ENCODE measurements at regions not wholly inside any gene's neighbourhood (a gene's known extent, or its start where the extent isn't known, plus 50 kb on each side); places are given as distances from the start of the nearest gene placed in this dataset.
A peak's percentile ranks its signal among the peaks of the same experiment; 100 is the strongest.

GRCh38 chr12:78448692-78449091, 415.9 kb upstream of the SYT1 start:
- H3K9me3 ChIP-seq (replicated peaks; ENCODE audit: low read length), result no peaks in the 10 kb centered on the region
- H3K27me3 ChIP-seq (ENCODE audit: control insufficient read depth, insufficient read depth, low read length), result no peaks in the 10 kb centered on the region
- peaks cover 12% of the 10 kb centered on the region for H3K4me1 ChIP-seq (ENCODE audit: control insufficient read depth, insufficient read depth, low read length)
- no peaks in the 10 kb centered on the region for H3K36me3 ChIP-seq (ENCODE audit: insufficient read depth, low read length)
- H3K4me2 ChIP-seq (ENCODE audit: low read length), result no peak overlapping the region
- no peak overlapping the region for H3K4me3 ChIP-seq (ENCODE audit: low read length)
- H3K9ac ChIP-seq (ENCODE audit: low read depth, low read length), result no peak overlapping the region

DNA sequence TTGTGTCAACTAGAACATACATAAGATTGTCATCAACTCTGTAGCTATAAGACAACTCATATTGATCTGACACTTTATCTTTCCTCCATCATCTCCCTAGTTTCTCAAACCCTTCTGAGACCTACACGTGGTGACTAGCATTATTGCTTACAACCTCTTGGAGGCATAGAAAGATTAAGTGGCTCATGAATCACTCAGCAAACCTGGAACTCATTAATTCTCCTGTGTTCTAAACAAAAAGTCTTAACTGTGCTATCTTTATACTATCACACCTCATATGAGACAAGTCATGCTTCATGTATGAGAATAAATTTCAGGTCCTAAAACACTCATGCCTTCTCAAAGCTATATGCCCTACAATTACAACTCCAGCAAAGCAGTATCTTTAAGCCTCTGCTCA, 408.6 kb upstream of the SYT1 start:
- H3K27me3 ChIP-seq (ENCODE audit: control insufficient read depth, insufficient read depth, low read length), result no peaks in the 10 kb centered on the region
- no peaks in the 10 kb centered on the region for H3K36me3 ChIP-seq (ENCODE audit: insufficient read depth, low read length)
- no peak overlapping the region for H3K4me3 ChIP-seq (ENCODE audit: low read length)
- H3K9ac ChIP-seq (ENCODE audit: low read depth, low read length), result no peak overlapping the region
- no peak overlapping the region for H3K4me2 ChIP-seq (ENCODE audit: low read length)
- H3K4me1 ChIP-seq (ENCODE audit: control insufficient read depth, insufficient read depth, low read length), result peaks cover 10% of the 10 kb centered on the region
- H3K9me3 ChIP-seq (replicated peaks; ENCODE audit: low read length), result no peaks in the 10 kb centered on the region

DNA sequence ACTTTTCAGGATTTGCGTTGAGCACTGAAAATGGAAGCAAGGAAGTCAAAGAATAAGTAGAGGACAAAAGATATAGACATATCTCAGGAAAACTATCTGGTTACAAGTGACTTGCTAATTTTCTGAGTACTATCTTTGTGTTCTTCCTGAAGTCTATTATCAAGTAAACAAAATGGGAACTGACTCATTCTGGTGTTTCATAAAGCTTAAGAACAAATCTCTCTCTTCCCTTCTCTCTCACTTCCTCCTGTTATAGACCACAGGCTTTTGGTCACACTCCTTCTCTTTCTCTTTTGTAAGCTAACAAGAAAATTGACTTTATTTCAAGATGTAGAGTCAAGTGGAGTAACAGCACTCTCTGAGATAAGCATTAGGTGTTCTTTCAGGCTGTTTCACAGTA, 406.6 kb upstream of the SYT1 start:
- H3K9ac ChIP-seq (ENCODE audit: low read depth, low read length), result no peak overlapping the region
- no peak overlapping the region for H3K4me2 ChIP-seq (ENCODE audit: low read length)
- H3K27me3 ChIP-seq (ENCODE audit: control insufficient read depth, insufficient read depth, low read length), result no peaks in the 10 kb centered on the region
- no peaks in the 10 kb centered on the region for H3K36me3 ChIP-seq (ENCODE audit: insufficient read depth, low read length)
- peaks cover 10% of the 10 kb centered on the region for H3K4me1 ChIP-seq (ENCODE audit: control insufficient read depth, insufficient read depth, low read length)
- no peak overlapping the region for H3K4me3 ChIP-seq (ENCODE audit: low read length)
- H3K9me3 ChIP-seq (replicated peaks; ENCODE audit: low read length), result no peaks in the 10 kb centered on the region

GRCh38 chr12:78470354-78471195, 394.0 kb upstream of the SYT1 start:
- Histone ChIP-seq H3K9ac (ENCODE audit: low read depth, low read length) (no peak overlapping the region), H3K4me1 (ENCODE audit: control insufficient read depth, insufficient read depth, low read length) (no peaks in the 10 kb centered on the region), H3K4me2 (ENCODE audit: low read length) (no peak overlapping the region), H3K9me3 (replicated peaks; ENCODE audit: low read length) (no peaks in the 10 kb centered on the region), H3K4me3 (ENCODE audit: low read length) (no peak overlapping the region), H3K36me3 (ENCODE audit: insufficient read depth, low read length) (no peaks in the 10 kb centered on the region), H3K27me3 (ENCODE audit: control insufficient read depth, insufficient read depth, low read length) (no peaks in the 10 kb centered on the region)

DNA sequence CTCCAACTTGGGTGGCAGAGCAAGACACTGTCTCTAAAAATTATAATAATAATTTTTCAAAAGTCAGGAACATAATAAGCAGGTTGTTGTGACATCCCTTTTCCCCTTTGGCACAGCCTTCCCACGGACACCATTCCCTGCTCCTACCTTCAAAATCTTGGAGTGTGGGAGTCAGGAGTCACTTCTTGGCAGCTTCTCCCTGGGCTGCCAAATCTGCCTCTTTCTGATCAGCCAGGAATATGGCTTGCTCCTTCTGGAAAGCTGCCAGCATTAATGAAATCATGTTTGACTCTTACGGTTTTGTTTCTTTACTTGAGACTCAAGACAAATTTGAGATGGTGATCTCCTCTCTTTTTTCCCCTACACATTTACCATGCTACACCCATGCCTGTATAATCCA, 391.4 kb upstream of the SYT1 start:
- H3K9me3 ChIP-seq (replicated peaks; ENCODE audit: low read length), result no peaks in the 10 kb centered on the region
- no peaks in the 10 kb centered on the region for H3K27me3 ChIP-seq (ENCODE audit: control insufficient read depth, insufficient read depth, low read length)
- no peaks in the 10 kb centered on the region for H3K36me3 ChIP-seq (ENCODE audit: insufficient read depth, low read length)
- no peak overlapping the region for H3K4me2 ChIP-seq (ENCODE audit: low read length)
- H3K9ac ChIP-seq (ENCODE audit: low read depth, low read length), result no peak overlapping the region
- no peaks in the 10 kb centered on the region for H3K4me1 ChIP-seq (ENCODE audit: control insufficient read depth, insufficient read depth, low read length)
- H3K4me3 ChIP-seq (ENCODE audit: low read length), result no peak overlapping the region

GRCh38 chr12:78473561-78473960, 391.0 kb upstream of the SYT1 start:
- Histone ChIP-seq H3K36me3 (ENCODE audit: insufficient read depth, low read length) (no peaks in the 10 kb centered on the region), H3K4me3 (ENCODE audit: low read length) (no peak overlapping the region), H3K4me1 (ENCODE audit: control insufficient read depth, insufficient read depth, low read length) (no peaks in the 10 kb centered on the region), H3K4me2 (ENCODE audit: low read length) (no peak overlapping the region), H3K9ac (ENCODE audit: low read depth, low read length) (no peak overlapping the region), H3K27me3 (ENCODE audit: control insufficient read depth, insufficient read depth, low read length) (no peaks in the 10 kb centered on the region), H3K9me3 (replicated peaks; ENCODE audit: low read length) (no peaks in the 10 kb centered on the region)

DNA sequence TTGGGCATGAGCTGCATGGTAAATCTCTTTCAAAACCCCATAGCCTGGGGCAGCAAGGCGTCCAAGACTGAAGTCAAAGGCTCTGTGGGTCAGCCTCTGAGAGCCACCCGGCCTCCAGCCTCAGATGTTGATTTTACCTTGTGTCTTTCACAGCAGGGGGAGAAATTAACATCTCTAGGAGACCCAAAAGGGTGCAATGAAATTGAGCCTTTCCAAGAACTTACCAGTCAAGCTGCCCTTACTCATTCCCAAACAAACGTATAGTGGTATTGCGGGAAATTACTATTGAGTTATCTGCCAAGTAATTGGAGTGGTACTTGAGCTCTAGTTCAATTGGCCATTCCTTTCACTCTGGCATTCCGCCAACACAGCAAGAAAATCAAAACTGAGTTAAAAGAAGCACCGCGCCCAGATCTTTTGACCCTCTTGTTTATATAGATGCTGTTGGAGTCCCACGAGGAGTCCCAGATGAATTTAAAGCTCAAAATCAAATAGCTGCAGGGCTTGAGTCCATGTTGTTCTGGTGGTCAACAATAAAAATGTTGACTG, 380.7 kb upstream of the SYT1 start:
- Histone ChIP-seq H3K9ac (ENCODE audit: low read depth, low read length) (no peak overlapping the region), H3K27me3 (ENCODE audit: control insufficient read depth, insufficient read depth, low read length) (no peaks in the 10 kb centered on the region), H3K4me1 (ENCODE audit: control insufficient read depth, insufficient read depth, low read length) (no peaks in the 10 kb centered on the region), H3K36me3 (ENCODE audit: insufficient read depth, low read length) (no peaks in the 10 kb centered on the region), H3K9me3 (replicated peaks; ENCODE audit: low read length) (no peaks in the 10 kb centered on the region), H3K4me3 (ENCODE audit: low read length) (no peak overlapping the region), H3K4me2 (ENCODE audit: low read length) (no peak overlapping the region)

DNA sequence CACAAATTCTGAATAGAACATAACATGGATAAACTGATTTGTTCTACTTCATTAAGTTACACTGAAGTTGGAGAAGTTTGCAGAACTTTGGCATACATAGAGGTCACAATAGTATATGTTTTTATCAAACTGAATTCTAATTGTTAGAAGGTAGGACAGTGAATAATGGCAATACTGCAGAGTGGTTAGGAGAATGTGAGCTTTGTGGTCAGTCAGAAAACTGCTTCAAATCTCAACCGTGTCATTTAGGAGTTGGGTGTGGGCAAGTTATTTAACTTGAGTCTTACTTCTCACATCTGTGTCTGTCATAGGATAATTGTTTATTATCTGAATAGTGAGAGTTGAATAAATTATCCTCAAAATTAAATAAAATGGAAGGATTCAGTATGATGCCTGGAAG, 374.6 kb upstream of the SYT1 start:
- Histone ChIP-seq H3K9ac (ENCODE audit: low read depth, low read length) (no peak overlapping the region), H3K4me2 (ENCODE audit: low read length) (no peak overlapping the region), H3K36me3 (ENCODE audit: insufficient read depth, low read length) (no peaks in the 10 kb centered on the region), H3K4me1 (ENCODE audit: control insufficient read depth, insufficient read depth, low read length) (peaks cover 3% of the 10 kb centered on the region), H3K4me3 (ENCODE audit: low read length) (no peak overlapping the region), H3K27me3 (ENCODE audit: control insufficient read depth, insufficient read depth, low read length) (no peaks in the 10 kb centered on the region), H3K9me3 (replicated peaks; ENCODE audit: low read length) (no peaks in the 10 kb centered on the region)

- H3K4me2 ChIP-seq (ENCODE audit: low read length), result no peak overlapping the region
- H3K4me3 ChIP-seq (ENCODE audit: low read length), result no peak overlapping the region
- H3K9me3 ChIP-seq (replicated peaks; ENCODE audit: low read length), result no peaks in the 10 kb centered on the region
- H3K27me3 ChIP-seq (ENCODE audit: control insufficient read depth, insufficient read depth, low read length), result no peaks in the 10 kb centered on the region
- H3K9ac ChIP-seq (ENCODE audit: low read depth, low read length), result no peak overlapping the region
- H3K36me3 ChIP-seq (ENCODE audit: insufficient read depth, low read length), result no peaks in the 10 kb centered on the region
- peaks cover 7% of the 10 kb centered on the region for H3K4me1 ChIP-seq (ENCODE audit: control insufficient read depth, insufficient read depth, low read length)
Measured at GRCh38 chr12:78490861-78491260, 373.7 kb upstream of the SYT1 start.

DNA sequence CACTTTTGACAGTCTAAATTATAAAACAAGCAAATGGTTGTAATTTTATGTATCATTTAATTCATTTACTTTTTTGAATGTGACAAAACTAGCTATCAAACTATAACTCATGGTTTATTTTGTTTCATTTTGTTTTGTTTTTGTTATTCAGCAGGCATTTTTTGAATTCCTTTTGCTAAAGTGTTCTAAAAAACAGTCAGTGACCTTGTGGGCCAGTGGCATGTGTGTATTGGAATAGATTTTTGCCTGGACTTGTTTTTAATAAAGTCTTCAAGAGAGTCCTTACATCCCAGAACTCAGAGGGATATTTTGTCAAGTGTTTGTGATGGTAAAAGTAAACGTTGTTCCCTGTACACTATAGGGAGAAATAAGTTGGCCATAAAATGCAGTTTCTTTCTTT, 369.7 kb upstream of the SYT1 start:
- H3K4me3 ChIP-seq (ENCODE audit: low read length), result no peak overlapping the region
- H3K4me2 ChIP-seq (ENCODE audit: low read length), result peak overlapping the region; percentile 28
- H3K9me3 ChIP-seq (replicated peaks; ENCODE audit: low read length), result no peaks in the 10 kb centered on the region
- H3K27me3 ChIP-seq (ENCODE audit: control insufficient read depth, insufficient read depth, low read length), result no peaks in the 10 kb centered on the region
- H3K36me3 ChIP-seq (ENCODE audit: insufficient read depth, low read length), result no peaks in the 10 kb centered on the region
- no peak overlapping the region for H3K9ac ChIP-seq (ENCODE audit: low read depth, low read length)
- H3K4me1 ChIP-seq (ENCODE audit: control insufficient read depth, insufficient read depth, low read length), result peaks cover 7% of the 10 kb centered on the region

- no peaks in the 10 kb centered on the region for H3K9me3 ChIP-seq (replicated peaks; ENCODE audit: low read length)
- H3K9ac ChIP-seq (ENCODE audit: low read depth, low read length), result no peak overlapping the region
- H3K4me3 ChIP-seq (ENCODE audit: low read length), result no peak overlapping the region
- no peaks in the 10 kb centered on the region for H3K27me3 ChIP-seq (ENCODE audit: control insufficient read depth, insufficient read depth, low read length)
- no peak overlapping the region for H3K4me2 ChIP-seq (ENCODE audit: low read length)
- H3K4me1 ChIP-seq (ENCODE audit: control insufficient read depth, insufficient read depth, low read length), result no peaks in the 10 kb centered on the region
- no peaks in the 10 kb centered on the region for H3K36me3 ChIP-seq (ENCODE audit: insufficient read depth, low read length)
Measured at GRCh38 chr12:78501825-78502224, 362.7 kb upstream of the SYT1 start.

DNA sequence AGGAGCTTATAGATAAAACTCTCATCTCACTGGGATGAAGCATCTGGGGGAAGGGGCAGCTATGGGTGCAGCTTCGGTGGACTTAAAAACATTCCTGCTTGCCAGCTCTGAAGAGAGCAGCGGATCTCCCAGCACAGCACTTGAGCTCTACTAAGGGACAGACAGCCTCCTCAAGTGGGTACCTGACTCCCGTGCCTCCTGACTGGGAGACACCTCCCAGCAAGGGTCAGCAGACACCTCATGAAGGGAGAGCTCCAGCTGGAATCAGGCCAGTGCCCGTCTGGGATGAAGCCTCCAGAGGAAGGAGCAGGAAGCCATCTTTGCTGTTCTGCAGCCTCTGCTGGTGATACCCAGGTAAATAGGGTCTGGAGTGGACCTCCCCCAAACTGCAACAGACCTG, 345.2 kb upstream of the SYT1 start:
- Histone ChIP-seq H3K9ac (ENCODE audit: low read depth, low read length) (no peak overlapping the region), H3K36me3 (ENCODE audit: insufficient read depth, low read length) (no peaks in the 10 kb centered on the region), H3K4me1 (ENCODE audit: control insufficient read depth, insufficient read depth, low read length) (no peaks in the 10 kb centered on the region), H3K27me3 (ENCODE audit: control insufficient read depth, insufficient read depth, low read length) (no peaks in the 10 kb centered on the region), H3K4me3 (ENCODE audit: low read length) (no peak overlapping the region), H3K4me2 (ENCODE audit: low read length) (no peak overlapping the region), H3K9me3 (replicated peaks; ENCODE audit: low read length) (no peaks in the 10 kb centered on the region)

All from skeletal muscle satellite cell (primary cell).